GM21423 (cell line): ENCODE measurements at regions not wholly inside any gene's neighbourhood (a gene's known extent, or its start where the extent isn't known, plus 50 kb on each side); places are given as distances from the start of the nearest gene placed in this dataset.

ENCODE experiments used
- ATAC-seq: cut with Tn5 transposase; IDR thresholded peaks from one replicate; pipeline ENCODE4 v1.9.1; 2021; ENCODE audit warnings: mild to moderate bottlenecking, moderate library complexity; ENCODE audit not compliant: unreplicated experiment

GRCh38 chr9:106632621-106633020 lies 230.3 kb upstream of the ZNF462 start:
- ATAC-seq: no peak

GRCh38 chr9:106634183-106634582 lies 228.8 kb upstream of the ZNF462 start:
- no peak for ATAC-seq

- ATAC-seq: no peak
Measured at GRCh38 chr9:106634641-106635040, 228.3 kb upstream of the ZNF462 start.

GRCh38 chr9:106637486-106637885 lies 225.5 kb upstream of the ZNF462 start:
- no peak for ATAC-seq

- ATAC-seq: no peak
Measured at GRCh38 chr9:106639873-106640568, 222.9 kb upstream of the ZNF462 start.

GRCh38 chr9:106643211-106643930 lies 219.6 kb upstream of the ZNF462 start:
- ATAC-seq: no peak

GRCh38 chr9:106644661-106645060 lies 218.3 kb upstream of the ZNF462 start:
- no peak for ATAC-seq

- no peak for ATAC-seq
Measured at GRCh38 chr9:106648799-106649198, 214.2 kb upstream of the ZNF462 start.

- no peak for ATAC-seq
Measured at GRCh38 chr9:106649664-106650063, 213.3 kb upstream of the ZNF462 start.

- ATAC-seq: no peak
Measured at GRCh38 chr9:106653213-106653612, 209.8 kb upstream of the ZNF462 start.

- no peak for ATAC-seq
Measured at GRCh38 chr9:106655966-106656365, 207.0 kb upstream of the ZNF462 start.

GRCh38 chr9:106657926-106658325 lies 205.0 kb upstream of the ZNF462 start:
- ATAC-seq: no peak

GRCh38 chr9:106668534-106668933 lies 194.4 kb upstream of the ZNF462 start:
- ATAC-seq: no peak

GRCh38 chr9:106669835-106670234 lies 193.1 kb upstream of the ZNF462 start:
- ATAC-seq: no peak

- ATAC-seq: no peak
Measured at GRCh38 chr9:106670418-106670817, 192.5 kb upstream of the ZNF462 start.

- ATAC-seq: no peak
Measured at GRCh38 chr9:106675780-106676179, 187.2 kb upstream of the ZNF462 start.

- no peak for ATAC-seq
Measured at GRCh38 chr9:106677374-106677773, 185.6 kb upstream of the ZNF462 start.

- no peak for ATAC-seq
Measured at GRCh38 chr9:106677830-106678229, 185.1 kb upstream of the ZNF462 start.

- no peak for ATAC-seq
Measured at GRCh38 chr9:106678273-106678672, 184.7 kb upstream of the ZNF462 start.

- no peak for ATAC-seq
Measured at GRCh38 chr9:106682420-106682819, 180.5 kb upstream of the ZNF462 start.

GRCh38 chr9:106683454-106683853 lies 179.5 kb upstream of the ZNF462 start:
- no peak for ATAC-seq

- ATAC-seq: no peak
Measured at GRCh38 chr9:106684940-106685695, 177.8 kb upstream of the ZNF462 start.
